ENCODE measurements at regions not wholly inside any gene's neighbourhood (a gene's known extent, or its start where the extent isn't known, plus 50 kb on each side); places are given as distances from the start of the nearest gene placed in this dataset.

DNA sequence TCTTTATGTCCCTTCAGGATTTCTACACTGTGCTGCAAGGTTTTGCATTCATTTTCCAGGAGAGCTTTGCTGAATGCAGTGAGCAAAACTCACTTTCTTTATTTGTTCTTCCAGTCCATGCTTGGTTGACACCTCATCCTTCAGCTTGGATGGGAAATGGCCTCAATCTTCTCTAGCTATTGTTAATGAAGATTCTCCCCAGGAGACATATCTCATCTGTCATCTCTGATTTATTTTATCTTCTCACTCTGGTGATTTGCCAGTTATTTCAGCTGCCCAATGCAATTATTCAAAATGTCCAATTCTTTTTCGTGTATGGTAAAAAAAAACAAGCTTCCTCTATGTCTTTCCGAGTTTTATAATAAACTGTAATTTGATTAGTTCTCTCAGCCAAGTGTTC lies 77.9 kb upstream of the PAK5 start:
- TF ChIP-seq, protein P1, sequence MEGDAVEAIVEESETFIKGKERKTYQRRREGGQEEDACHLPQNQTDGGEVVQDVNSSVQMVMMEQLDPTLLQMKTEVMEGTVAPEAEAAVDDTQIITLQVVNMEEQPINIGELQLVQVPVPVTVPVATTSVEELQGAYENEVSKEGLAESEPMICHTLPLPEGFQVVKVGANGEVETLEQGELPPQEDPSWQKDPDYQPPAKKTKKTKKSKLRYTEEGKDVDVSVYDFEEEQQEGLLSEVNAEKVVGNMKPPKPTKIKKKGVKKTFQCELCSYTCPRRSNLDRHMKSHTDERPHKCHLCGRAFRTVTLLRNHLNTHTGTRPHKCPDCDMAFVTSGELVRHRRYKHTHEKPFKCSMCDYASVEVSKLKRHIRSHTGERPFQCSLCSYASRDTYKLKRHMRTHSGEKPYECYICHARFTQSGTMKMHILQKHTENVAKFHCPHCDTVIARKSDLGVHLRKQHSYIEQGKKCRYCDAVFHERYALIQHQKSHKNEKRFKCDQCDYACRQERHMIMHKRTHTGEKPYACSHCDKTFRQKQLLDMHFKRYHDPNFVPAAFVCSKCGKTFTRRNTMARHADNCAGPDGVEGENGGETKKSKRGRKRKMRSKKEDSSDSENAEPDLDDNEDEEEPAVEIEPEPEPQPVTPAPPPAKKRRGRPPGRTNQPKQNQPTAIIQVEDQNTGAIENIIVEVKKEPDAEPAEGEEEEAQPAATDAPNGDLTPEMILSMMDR (IDR thresholded peaks at IDR 0.05) = no peak
- no peak for TF ChIP-seq POLR2AphosphoS5 (IDR thresholded peaks at IDR 0.05; ENCODE audit: low read depth, low read length)
- no peak for TF ChIP-seq TCF7L2 (IDR thresholded peaks at IDR 0.05; ENCODE audit: low read depth, low read length)
- no peak for TF ChIP-seq SIN3A (IDR thresholded peaks at IDR 0.05; ENCODE audit: borderline replicate concordance, insufficient read depth, low read depth, low read length)
- TF ChIP-seq, protein P2, sequence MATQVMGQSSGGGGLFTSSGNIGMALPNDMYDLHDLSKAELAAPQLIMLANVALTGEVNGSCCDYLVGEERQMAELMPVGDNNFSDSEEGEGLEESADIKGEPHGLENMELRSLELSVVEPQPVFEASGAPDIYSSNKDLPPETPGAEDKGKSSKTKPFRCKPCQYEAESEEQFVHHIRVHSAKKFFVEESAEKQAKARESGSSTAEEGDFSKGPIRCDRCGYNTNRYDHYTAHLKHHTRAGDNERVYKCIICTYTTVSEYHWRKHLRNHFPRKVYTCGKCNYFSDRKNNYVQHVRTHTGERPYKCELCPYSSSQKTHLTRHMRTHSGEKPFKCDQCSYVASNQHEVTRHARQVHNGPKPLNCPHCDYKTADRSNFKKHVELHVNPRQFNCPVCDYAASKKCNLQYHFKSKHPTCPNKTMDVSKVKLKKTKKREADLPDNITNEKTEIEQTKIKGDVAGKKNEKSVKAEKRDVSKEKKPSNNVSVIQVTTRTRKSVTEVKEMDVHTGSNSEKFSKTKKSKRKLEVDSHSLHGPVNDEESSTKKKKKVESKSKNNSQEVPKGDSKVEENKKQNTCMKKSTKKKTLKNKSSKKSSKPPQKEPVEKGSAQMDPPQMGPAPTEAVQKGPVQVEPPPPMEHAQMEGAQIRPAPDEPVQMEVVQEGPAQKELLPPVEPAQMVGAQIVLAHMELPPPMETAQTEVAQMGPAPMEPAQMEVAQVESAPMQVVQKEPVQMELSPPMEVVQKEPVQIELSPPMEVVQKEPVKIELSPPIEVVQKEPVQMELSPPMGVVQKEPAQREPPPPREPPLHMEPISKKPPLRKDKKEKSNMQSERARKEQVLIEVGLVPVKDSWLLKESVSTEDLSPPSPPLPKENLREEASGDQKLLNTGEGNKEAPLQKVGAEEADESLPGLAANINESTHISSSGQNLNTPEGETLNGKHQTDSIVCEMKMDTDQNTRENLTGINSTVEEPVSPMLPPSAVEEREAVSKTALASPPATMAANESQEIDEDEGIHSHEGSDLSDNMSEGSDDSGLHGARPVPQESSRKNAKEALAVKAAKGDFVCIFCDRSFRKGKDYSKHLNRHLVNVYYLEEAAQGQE (IDR thresholded peaks at IDR 0.05; ENCODE audit: insufficient read depth in 1 of 2, low read depth in 2 of 2, low read length in 1 of 2) = no peak
- H3K4me1 ChIP-seq (ENCODE audit: control insufficient read depth, insufficient read depth, low read length) = no peaks in the 10 kb centered on the region
- in situ Hi-C loops (cut with HindIII; ENCODE audit: low pct_unique_long_range_greater_than_20kb, low sequenced_read_pairs) = no loop called here
- no peak overlapping the region for H3K27ac ChIP-seq (ENCODE audit: low read length)
- BruUV-seq (replicated peaks) = no TSS peak
- H3K9me3 ChIP-seq (ENCODE audit: control insufficient read depth, insufficient read depth, low read depth, low read length) = no peaks in the 10 kb centered on the region
- no peak for ATAC-seq
- CTCF ChIA-PET = no interaction called here
- H3K36me3 ChIP-seq (ENCODE audit: control insufficient read depth, insufficient read depth, low read length) = no peaks in the 10 kb centered on the region
- POLR2A ChIA-PET = no interaction called here
- no peaks in the 10 kb centered on the region for H3K27me3 ChIP-seq (ENCODE audit: control insufficient read depth, insufficient read depth, low read length)
- intact Hi-C loops (cut with micrococcal nuclease; ENCODE audit: unreplicated experiment) = no loop called here
- H3K4me3 ChIP-seq (ENCODE audit: low read depth in 2 of 2, low read length in 2 of 2) = no peak overlapping the region
- no peak for DNase-seq (ENCODE audit: low read depth, low spot score)

DNA sequence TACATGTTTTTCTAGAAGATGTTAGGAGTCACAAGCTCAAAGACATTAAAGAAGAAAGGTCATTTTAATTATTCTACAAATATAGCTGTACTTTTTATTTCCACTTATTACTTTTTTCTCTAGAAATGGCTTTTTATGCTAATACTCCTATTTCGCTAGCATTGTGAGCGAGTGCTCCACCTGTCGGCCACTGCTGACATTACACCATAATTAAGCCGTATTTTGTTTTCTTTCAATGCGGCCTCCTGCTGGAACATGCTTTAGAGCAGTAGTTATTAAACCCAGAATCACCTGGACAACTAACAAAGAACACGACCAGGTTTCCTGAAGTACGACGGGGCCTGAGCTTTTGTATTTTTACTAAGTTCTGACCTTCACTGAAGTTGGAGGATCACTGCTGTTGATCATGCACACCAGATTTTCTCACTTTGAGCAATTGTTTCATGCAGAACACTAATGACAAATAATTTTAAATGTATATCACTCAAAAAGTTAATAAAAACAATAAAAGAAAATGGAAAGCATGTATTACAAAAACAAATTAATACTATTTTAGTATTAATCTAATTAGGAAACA lies 74.1 kb upstream of the PAK5 start:
- H3K4me3 ChIP-seq (ENCODE audit: low read depth in 2 of 2, low read length in 2 of 2) = no peak overlapping the region
- TF ChIP-seq, protein P1 (IDR thresholded peaks at IDR 0.05) = peak; percentile 89
- TF ChIP-seq, protein P2 (IDR thresholded peaks at IDR 0.05; ENCODE audit: insufficient read depth in 1 of 2, low read depth in 2 of 2, low read length in 1 of 2) = no peak
- TF ChIP-seq POLR2AphosphoS5 (IDR thresholded peaks at IDR 0.05; ENCODE audit: low read depth, low read length) (no peak), TCF7L2 (IDR thresholded peaks at IDR 0.05; ENCODE audit: low read depth, low read length) (no peak)
- in situ Hi-C loops (cut with HindIII; ENCODE audit: low pct_unique_long_range_greater_than_20kb, low sequenced_read_pairs) = no loop called here
- H3K27me3 ChIP-seq (ENCODE audit: control insufficient read depth, insufficient read depth, low read length) = no peaks in the 10 kb centered on the region
- BruUV-seq (replicated peaks) = no TSS peak
- ATAC-seq = no peak
- H3K9me3 ChIP-seq (ENCODE audit: control insufficient read depth, insufficient read depth, low read depth, low read length) = no peaks in the 10 kb centered on the region
- peak; percentile 20 for DNase-seq (ENCODE audit: low read depth, low spot score)
- intact Hi-C loops (cut with micrococcal nuclease; ENCODE audit: unreplicated experiment) = loop anchor here (2.0 kb wide), 1 partner anchor 296 kb away; no protein-coding TSS in a partner anchor
- ChIA-PET CTCF (interaction anchor here (0.8 to 1.8 kb wide), 2 partner anchors 10 to 295 kb away, joined by 4 to 8 read pairs; no protein-coding TSS in a partner anchor), POLR2A (no interaction called here)
- no peaks in the 10 kb centered on the region for H3K36me3 ChIP-seq (ENCODE audit: control insufficient read depth, insufficient read depth, low read length)
- H3K27ac ChIP-seq (ENCODE audit: low read length) = no peak overlapping the region
- no peaks in the 10 kb centered on the region for H3K4me1 ChIP-seq (ENCODE audit: control insufficient read depth, insufficient read depth, low read length)
